ENCODE measurements at regions not wholly inside any gene's neighbourhood (a gene's known extent, or its start where the extent isn't known, plus 50 kb on each side); places are given as distances from the start of the nearest gene placed in this dataset.

DNA sequence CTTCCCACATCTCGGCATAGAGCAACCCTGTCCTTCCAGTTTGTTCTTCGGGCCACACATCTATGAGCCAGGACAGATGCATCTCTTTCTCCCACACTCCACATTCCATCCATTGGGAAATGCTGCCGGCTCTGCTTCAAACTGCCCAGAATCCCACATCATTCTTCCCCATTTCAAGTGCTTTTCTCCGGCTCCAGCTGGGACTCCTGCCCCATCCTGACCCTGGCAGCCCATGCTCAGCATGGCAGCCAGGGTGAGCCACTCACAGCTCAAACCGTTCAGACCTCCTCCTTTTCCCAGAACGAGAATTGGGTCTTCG lies 132.8 kb upstream of the SDK2 start:
- Histone ChIP-seq H3K9me3 (no peaks in the 10 kb centered on the region), H3K36me3 (no peaks in the 10 kb centered on the region), H3K4me1 (no peaks in the 10 kb centered on the region), H3K27me3 (peaks cover 0 to 8% of the 10 kb centered on the region in 2 donors), H3K4me3 (no peak overlapping the region), H3K27ac (no peak overlapping the region)
- no peak for DNase-seq (ENCODE audit: low spot score in 2 of 2)
- TF ChIP-seq POLR2A (IDR thresholded peaks at IDR 0.05): no peak
- TF ChIP-seq, protein P1, sequence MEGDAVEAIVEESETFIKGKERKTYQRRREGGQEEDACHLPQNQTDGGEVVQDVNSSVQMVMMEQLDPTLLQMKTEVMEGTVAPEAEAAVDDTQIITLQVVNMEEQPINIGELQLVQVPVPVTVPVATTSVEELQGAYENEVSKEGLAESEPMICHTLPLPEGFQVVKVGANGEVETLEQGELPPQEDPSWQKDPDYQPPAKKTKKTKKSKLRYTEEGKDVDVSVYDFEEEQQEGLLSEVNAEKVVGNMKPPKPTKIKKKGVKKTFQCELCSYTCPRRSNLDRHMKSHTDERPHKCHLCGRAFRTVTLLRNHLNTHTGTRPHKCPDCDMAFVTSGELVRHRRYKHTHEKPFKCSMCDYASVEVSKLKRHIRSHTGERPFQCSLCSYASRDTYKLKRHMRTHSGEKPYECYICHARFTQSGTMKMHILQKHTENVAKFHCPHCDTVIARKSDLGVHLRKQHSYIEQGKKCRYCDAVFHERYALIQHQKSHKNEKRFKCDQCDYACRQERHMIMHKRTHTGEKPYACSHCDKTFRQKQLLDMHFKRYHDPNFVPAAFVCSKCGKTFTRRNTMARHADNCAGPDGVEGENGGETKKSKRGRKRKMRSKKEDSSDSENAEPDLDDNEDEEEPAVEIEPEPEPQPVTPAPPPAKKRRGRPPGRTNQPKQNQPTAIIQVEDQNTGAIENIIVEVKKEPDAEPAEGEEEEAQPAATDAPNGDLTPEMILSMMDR (IDR thresholded peaks at IDR 0.05): no peak
- TF ChIP-seq EP300 (IDR thresholded peaks at IDR 0.05): no peak
- WGBS, 2 donors: 43% methylated on average over 7 of the region's 7 CpGs

GRCh38 chr17:73782231-73782630 lies 138.0 kb upstream of the SDK2 start:
- no peak overlapping the region for H3K27ac ChIP-seq
- H3K9me3 ChIP-seq: no peaks in the 10 kb centered on the region
- peaks cover 0 to 13% (median 0%) of the 10 kb centered on the region in 4 donors for H3K4me1 ChIP-seq
- no peaks in the 10 kb centered on the region for H3K36me3 ChIP-seq
- TF ChIP-seq POLR2A (IDR thresholded peaks at IDR 0.05) (no peak), EP300 (IDR thresholded peaks at IDR 0.05) (no peak)
- TF ChIP-seq, protein P1 (IDR thresholded peaks at IDR 0.05): no peak
- 30 to 42% methylated on average over 6 of the region's 6 CpGs for WGBS, 2 donors
- peaks cover 0 to 49% of the 10 kb centered on the region in 2 donors for H3K27me3 ChIP-seq
- H3K4me3 ChIP-seq: no peak overlapping the region
- DNase-seq (ENCODE audit: low spot score in 2 of 2): no peak

GRCh38 chr17:73782641-73783381 lies 138.6 kb upstream of the SDK2 start:
- no peaks in the 10 kb centered on the region for H3K36me3 ChIP-seq
- H3K4me1 ChIP-seq: peaks cover 0 to 13% (median 0%) of the 10 kb centered on the region in 4 donors
- WGBS, 2 donors: 52 to 71% methylated on average over 11 of the region's 11 CpGs
- TF ChIP-seq, protein P1 (IDR thresholded peaks at IDR 0.05): no peak
- TF ChIP-seq POLR2A (IDR thresholded peaks at IDR 0.05) (no peak), EP300 (IDR thresholded peaks at IDR 0.05) (no peak)
- no peak for DNase-seq (ENCODE audit: low spot score in 2 of 2)
- H3K27ac ChIP-seq: no peak overlapping the region
- H3K27me3 ChIP-seq: peaks cover 0 to 55% of the 10 kb centered on the region in 2 donors
- no peak overlapping the region for H3K4me3 ChIP-seq
- no peaks in the 10 kb centered on the region for H3K9me3 ChIP-seq

DNA sequence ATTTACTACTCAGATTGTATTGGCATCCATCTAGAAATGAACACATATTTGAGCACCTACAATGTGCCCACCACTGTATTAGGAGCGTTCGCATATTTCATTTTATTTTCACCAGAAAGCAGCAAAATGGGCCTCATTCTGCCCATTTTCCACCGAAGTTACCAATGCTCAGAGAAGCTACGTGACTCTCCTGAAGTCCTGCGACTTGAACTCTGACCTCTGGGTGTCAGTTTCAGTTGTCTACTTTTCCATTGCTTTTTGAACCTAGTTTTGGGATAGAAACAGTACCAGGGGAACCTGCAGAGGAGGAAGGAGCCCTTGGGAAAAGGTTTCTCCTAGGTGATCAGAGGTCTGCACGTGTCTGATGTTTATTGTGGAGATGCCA lies 139.1 kb upstream of the SDK2 start:
- no peak for DNase-seq (ENCODE audit: low spot score in 2 of 2)
- Histone ChIP-seq H3K4me1 (peaks cover 0 to 13% (median 0%) of the 10 kb centered on the region in 4 donors), H3K36me3 (no peaks in the 10 kb centered on the region), H3K9me3 (no peaks in the 10 kb centered on the region), H3K27ac (no peak overlapping the region), H3K27me3 (peaks cover 0 to 56% of the 10 kb centered on the region in 2 donors), H3K4me3 (no peak overlapping the region)
- TF ChIP-seq, protein P1 (IDR thresholded peaks at IDR 0.05): no peak
- no peak for TF ChIP-seq EP300 (IDR thresholded peaks at IDR 0.05)
- no peak for TF ChIP-seq POLR2A (IDR thresholded peaks at IDR 0.05)
- WGBS, 2 donors: 78 to 82% methylated on average over 6 of the region's 6 CpGs

DNA sequence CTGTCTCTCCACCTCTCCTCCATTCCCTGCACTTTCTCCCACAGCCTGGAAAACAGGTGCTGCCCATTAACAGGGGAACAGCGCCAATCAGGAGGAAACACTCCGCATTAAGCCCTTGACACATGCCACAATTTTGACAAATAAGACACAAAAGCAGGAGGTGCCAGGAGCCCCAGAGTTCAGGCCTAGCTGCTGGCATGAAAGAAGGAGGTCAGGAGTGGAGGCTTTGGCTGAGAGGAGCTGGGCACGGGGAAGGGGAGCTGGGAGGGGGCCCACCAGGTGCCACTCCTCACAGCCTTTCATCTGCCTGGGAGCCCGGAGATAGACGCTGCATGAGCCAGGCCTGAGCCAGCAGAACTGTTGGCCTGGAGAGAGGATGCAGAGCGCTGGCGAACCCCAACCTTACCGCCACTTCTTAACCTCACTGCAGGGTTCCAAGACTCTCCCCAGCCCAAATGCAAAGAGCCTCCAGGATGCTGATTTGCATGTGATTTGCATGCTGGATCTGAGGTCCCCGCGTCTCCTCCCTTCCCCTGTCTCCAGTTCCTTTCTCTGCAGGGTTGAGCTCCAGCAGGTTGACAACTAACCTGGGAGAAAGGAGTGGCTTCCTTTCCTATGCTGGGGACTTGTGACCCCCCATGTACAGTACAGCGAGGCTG lies 139.8 kb upstream of the SDK2 start:
- DNase-seq (ENCODE audit: low spot score in 2 of 2): no peak

More for the DNA sequence above, 139.8 kb upstream of the SDK2 start:
- no peak overlapping the region for H3K27ac ChIP-seq
- H3K4me1 ChIP-seq: peaks cover 0 to 13% (median 0%) of the 10 kb centered on the region in 4 donors
- H3K36me3 ChIP-seq: no peaks in the 10 kb centered on the region
- H3K4me3 ChIP-seq: no peak overlapping the region
- H3K9me3 ChIP-seq: peaks cover 0 to 6% (median 0%) of the 10 kb centered on the region in 4 donors
- WGBS, 2 donors: 79 to 82% methylated on average over 11 of the region's 11 CpGs
- TF ChIP-seq EP300 (IDR thresholded peaks at IDR 0.05): no peak
- TF ChIP-seq POLR2A (IDR thresholded peaks at IDR 0.05): no peak
- peaks cover 0 to 56% of the 10 kb centered on the region in 2 donors for H3K27me3 ChIP-seq

All from tibial nerve (tissue), 4 donors.